ENCODE measurements at regions not wholly inside any gene's neighbourhood (a gene's known extent, or its start where the extent isn't known, plus 50 kb on each side); places are given as distances from the start of the nearest gene placed in this dataset.

GRCh38 chr1:186775881-186776560, 52.7 kb upstream of the PLA2G4A start:
- TF ChIP-seq, protein P1, sequence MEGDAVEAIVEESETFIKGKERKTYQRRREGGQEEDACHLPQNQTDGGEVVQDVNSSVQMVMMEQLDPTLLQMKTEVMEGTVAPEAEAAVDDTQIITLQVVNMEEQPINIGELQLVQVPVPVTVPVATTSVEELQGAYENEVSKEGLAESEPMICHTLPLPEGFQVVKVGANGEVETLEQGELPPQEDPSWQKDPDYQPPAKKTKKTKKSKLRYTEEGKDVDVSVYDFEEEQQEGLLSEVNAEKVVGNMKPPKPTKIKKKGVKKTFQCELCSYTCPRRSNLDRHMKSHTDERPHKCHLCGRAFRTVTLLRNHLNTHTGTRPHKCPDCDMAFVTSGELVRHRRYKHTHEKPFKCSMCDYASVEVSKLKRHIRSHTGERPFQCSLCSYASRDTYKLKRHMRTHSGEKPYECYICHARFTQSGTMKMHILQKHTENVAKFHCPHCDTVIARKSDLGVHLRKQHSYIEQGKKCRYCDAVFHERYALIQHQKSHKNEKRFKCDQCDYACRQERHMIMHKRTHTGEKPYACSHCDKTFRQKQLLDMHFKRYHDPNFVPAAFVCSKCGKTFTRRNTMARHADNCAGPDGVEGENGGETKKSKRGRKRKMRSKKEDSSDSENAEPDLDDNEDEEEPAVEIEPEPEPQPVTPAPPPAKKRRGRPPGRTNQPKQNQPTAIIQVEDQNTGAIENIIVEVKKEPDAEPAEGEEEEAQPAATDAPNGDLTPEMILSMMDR (IDR thresholded peaks at IDR 0.05; ENCODE audit: insufficient read depth, low read length): no peak
- no peak for DNase-seq (ENCODE audit: low read depth)
- no peak overlapping the region for H3K4me3 ChIP-seq (ENCODE audit: low read depth, low read length)

- H3K4me3 ChIP-seq (ENCODE audit: low read depth, low read length): no peak overlapping the region
- DNase-seq (ENCODE audit: low read depth): no peak
- TF ChIP-seq, protein P1 (IDR thresholded peaks at IDR 0.05; ENCODE audit: insufficient read depth, low read length): no peak
Measured at GRCh38 chr1:186775036-186775435, 53.7 kb upstream of the PLA2G4A start.

GRCh38 chr1:186772228-186772627, 56.5 kb upstream of the PLA2G4A start:
- no peak overlapping the region for H3K4me3 ChIP-seq (ENCODE audit: low read depth, low read length)
- no peak for DNase-seq (ENCODE audit: low read depth)
- TF ChIP-seq, protein P1 (IDR thresholded peaks at IDR 0.05; ENCODE audit: insufficient read depth, low read length): no peak

- TF ChIP-seq, protein P1 (IDR thresholded peaks at IDR 0.05; ENCODE audit: insufficient read depth, low read length): no peak
- no peak overlapping the region for H3K4me3 ChIP-seq (ENCODE audit: low read depth, low read length)
- DNase-seq (ENCODE audit: low read depth): no peak
Measured at GRCh38 chr1:186770421-186770820, 58.3 kb upstream of the PLA2G4A start.

GRCh38 chr1:186768906-186769305, 59.8 kb upstream of the PLA2G4A start:
- DNase-seq (ENCODE audit: low read depth): no peak
- no peak overlapping the region for H3K4me3 ChIP-seq (ENCODE audit: low read depth, low read length)
- TF ChIP-seq, protein P1 (IDR thresholded peaks at IDR 0.05; ENCODE audit: insufficient read depth, low read length): no peak

- DNase-seq (ENCODE audit: low read depth): no peak
- no peak overlapping the region for H3K4me3 ChIP-seq (ENCODE audit: low read depth, low read length)
- TF ChIP-seq, protein P1 (IDR thresholded peaks at IDR 0.05; ENCODE audit: insufficient read depth, low read length): no peak
Measured at GRCh38 chr1:186765446-186765845, 63.3 kb upstream of the PLA2G4A start.

DNA sequence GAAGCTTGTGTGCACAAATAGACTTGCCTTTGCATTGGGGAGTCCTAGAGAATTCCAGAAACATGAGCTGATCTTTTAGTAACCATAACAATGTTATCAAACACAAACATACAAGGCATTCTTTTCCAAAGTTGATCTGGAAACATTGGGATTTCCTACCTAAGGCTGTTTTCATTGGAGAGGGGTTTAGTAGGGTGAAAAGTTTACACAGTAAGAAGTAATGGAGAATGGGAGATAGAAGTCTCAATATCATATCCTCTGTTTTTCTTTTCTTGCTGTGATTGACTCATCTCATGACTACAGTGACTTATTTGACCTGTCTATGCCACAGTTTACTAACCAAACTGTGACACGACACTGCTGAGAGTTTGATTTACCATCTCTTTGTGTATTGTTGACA, 65.6 kb upstream of the PLA2G4A start:
- H3K4me3 ChIP-seq (ENCODE audit: low read depth, low read length): no peak overlapping the region
- TF ChIP-seq, protein P1 (IDR thresholded peaks at IDR 0.05; ENCODE audit: insufficient read depth, low read length): no peak
- peak; percentile 76 for DNase-seq (ENCODE audit: low read depth)

All from fibroblast of the aortic adventitia (primary cell).